ENCODE measurements at regions not wholly inside any gene's neighbourhood (a gene's known extent, or its start where the extent isn't known, plus 50 kb on each side); places are given as distances from the start of the nearest gene placed in this dataset.

GRCh38 chr18:40019797-40020392, 1935.1 kb upstream of the PIK3C3 start:
- no peak for DNase-seq

- no peak for DNase-seq
These were observed 1936.8 kb upstream of the PIK3C3 start for GRCh38 chr18:40018266-40018665.

GRCh38 chr18:40017021-40017420, 1938.0 kb upstream of the PIK3C3 start:
- no peak for DNase-seq

GRCh38 chr18:40016405-40016804, 1938.6 kb upstream of the PIK3C3 start:
- DNase-seq: no peak

GRCh38 chr18:40013001-40013609, 1941.9 kb upstream of the PIK3C3 start:
- no peak for DNase-seq

GRCh38 chr18:40011201-40011600, 1943.8 kb upstream of the PIK3C3 start:
- DNase-seq: no peak

- peak in 4 of 56 donors; percentile 1 to 35 (median 12) for DNase-seq
These were observed 1948.4 kb upstream of the PIK3C3 start for GRCh38 chr18:40006634-40007033.

GRCh38 chr18:40004246-40004645, 1950.8 kb upstream of the PIK3C3 start:
- no peak for DNase-seq

- DNase-seq: no peak
These were observed 1956.7 kb upstream of the PIK3C3 start for GRCh38 chr18:39998317-39998716.

- no peak for DNase-seq
These were observed 1960.5 kb upstream of the PIK3C3 start for GRCh38 chr18:39994498-39994897.

- DNase-seq: no peak
These were observed 1963.3 kb upstream of the PIK3C3 start for GRCh38 chr18:39991696-39992265.

- DNase-seq: no peak
These were observed 1964.5 kb upstream of the PIK3C3 start for GRCh38 chr18:39990540-39990939.

- no peak for DNase-seq
These were observed 1978.3 kb upstream of the PIK3C3 start for GRCh38 chr18:39976771-39977170.

- no peak for DNase-seq
These were observed 1982.5 kb upstream of the PIK3C3 start for GRCh38 chr18:39972521-39972920.

GRCh38 chr18:39969803-39970494, 1985.1 kb upstream of the PIK3C3 start:
- DNase-seq: no peak

GRCh38 chr18:39966275-39966674, 1988.8 kb upstream of the PIK3C3 start:
- no peak for DNase-seq

GRCh38 chr18:39962546-39962945, 1992.5 kb upstream of the PIK3C3 start:
- DNase-seq: no peak

GRCh38 chr18:39960550-39960949, 1994.5 kb upstream of the PIK3C3 start:
- no peak for DNase-seq

- DNase-seq: no peak
These were observed 1995.2 kb upstream of the PIK3C3 start for GRCh38 chr18:39959839-39960238.

- DNase-seq: no peak
These were observed 1996.2 kb upstream of the PIK3C3 start for GRCh38 chr18:39958876-39959275.

- DNase-seq: no peak
These were observed 2002.2 kb upstream of the PIK3C3 start for GRCh38 chr18:39952816-39953215.

- no peak for DNase-seq
These were observed 2003.8 kb upstream of the PIK3C3 start for GRCh38 chr18:39951142-39951720.
